ENCODE measurements at regions not wholly inside any gene's neighbourhood (a gene's known extent, or its start where the extent isn't known, plus 50 kb on each side); places are given as distances from the start of the nearest gene placed in this dataset.

GRCh38 chr6:112539355-112539754, 192.2 kb downstream of the RFPL4B start:
- TF ChIP-seq POLR2A (IDR thresholded peaks at IDR 0.05; ENCODE audit: low read length) (no peak), GATA1 (IDR thresholded peaks at IDR 0.05; ENCODE audit: low read depth, low read length) (no peak)
